ENCODE measurements at regions not wholly inside any gene's neighbourhood (a gene's known extent, or its start where the extent isn't known, plus 50 kb on each side); places are given as distances from the start of the nearest gene placed in this dataset.

DNA sequence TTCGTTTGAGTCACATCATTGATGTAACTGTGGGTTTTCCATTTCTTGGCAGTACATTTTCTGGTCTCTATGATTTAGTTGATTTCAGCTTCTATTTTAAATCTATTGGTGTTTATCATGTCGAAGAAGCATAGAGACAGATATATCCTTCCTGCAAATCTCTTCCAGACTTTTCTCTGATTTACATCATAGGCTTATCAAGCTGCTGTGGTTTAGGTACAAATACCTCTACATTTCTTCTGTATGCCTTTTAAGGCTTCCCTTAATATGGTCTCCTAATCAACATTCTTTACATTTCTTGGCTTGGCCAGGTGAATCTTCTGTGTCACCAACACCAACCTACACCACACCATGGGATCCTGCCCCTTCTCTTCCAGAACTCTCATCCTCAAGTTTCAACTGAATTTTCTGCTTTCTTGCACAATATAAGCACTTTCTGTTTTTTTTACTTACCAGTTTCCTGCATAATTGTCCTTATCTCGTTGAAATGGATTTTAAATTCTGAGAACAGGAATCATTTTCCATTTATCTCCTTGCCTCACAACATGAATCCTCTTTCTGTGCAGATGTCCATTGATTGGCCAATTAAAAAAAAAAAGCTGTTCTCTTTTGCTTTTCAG is 626.9 kb downstream of the ANKRD50 start:
- H3K4me3 ChIP-seq (ENCODE audit: low read depth, low read length): no peak overlapping the region
- TF ChIP-seq CTCF (conservative IDR thresholded peaks at IDR 0.05; ENCODE audit: low read depth, low read length): no peak
- no peak for DNase-seq (ENCODE audit: low read depth)

GRCh38 chr4:124090021-124090420 is 622.5 kb downstream of the ANKRD50 start:
- H3K4me3 ChIP-seq (ENCODE audit: low read depth, low read length): no peak overlapping the region
- DNase-seq (ENCODE audit: low read depth): no peak
- TF ChIP-seq CTCF (conservative IDR thresholded peaks at IDR 0.05; ENCODE audit: low read depth, low read length): no peak

DNA sequence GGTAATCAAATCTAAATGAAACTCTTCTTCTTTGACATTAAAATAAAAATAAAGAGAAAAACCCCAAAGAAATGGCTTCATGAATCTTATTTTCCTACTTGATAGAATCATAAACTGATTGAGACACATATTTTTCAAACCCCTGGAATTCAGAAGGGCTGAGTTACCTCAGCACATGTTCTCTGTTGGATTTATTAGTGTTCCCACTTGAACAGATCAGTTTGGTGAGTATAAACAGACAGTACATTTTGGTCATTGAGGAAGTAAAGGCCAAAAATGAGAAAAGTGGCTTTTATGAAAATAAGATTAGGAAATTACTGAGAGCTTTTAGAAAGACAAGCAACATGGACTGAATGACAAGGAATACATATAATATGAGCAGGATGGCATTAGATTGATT is 620.4 kb downstream of the ANKRD50 start:
- no peak for DNase-seq (ENCODE audit: low read depth)
- no peak for TF ChIP-seq CTCF (conservative IDR thresholded peaks at IDR 0.05; ENCODE audit: low read depth, low read length)
- H3K4me3 ChIP-seq (ENCODE audit: low read depth, low read length): no peak overlapping the region

- no peak for TF ChIP-seq CTCF (conservative IDR thresholded peaks at IDR 0.05; ENCODE audit: low read depth, low read length)
- no peak for DNase-seq (ENCODE audit: low read depth)
- H3K4me3 ChIP-seq (ENCODE audit: low read depth, low read length): no peak overlapping the region
These were observed 620.0 kb downstream of the ANKRD50 start for GRCh38 chr4:124092541-124092984.

DNA sequence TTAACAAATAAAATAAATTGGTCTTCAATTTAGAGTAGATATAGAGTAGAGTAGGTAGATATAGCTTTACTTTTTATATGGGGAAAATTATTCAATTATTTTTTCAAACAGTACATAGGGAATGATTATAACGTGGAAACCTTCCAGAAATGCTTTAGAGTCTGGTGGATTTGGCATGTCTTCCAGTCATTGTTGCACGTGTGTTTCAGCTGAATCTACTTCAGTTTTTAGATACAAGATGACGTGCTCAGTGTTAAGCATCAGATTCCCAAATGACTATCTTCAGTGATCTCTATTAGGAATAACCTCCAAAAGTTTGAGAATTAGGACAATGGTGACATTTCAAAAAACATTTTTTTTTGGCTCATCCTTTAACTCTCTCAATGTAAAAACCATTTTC is 616.9 kb downstream of the ANKRD50 start:
- no peak for DNase-seq (ENCODE audit: low read depth)
- no peak for TF ChIP-seq CTCF (conservative IDR thresholded peaks at IDR 0.05; ENCODE audit: low read depth, low read length)
- H3K4me3 ChIP-seq (ENCODE audit: low read depth, low read length): no peak overlapping the region

GRCh38 chr4:124096290-124096689 is 616.2 kb downstream of the ANKRD50 start:
- TF ChIP-seq CTCF (conservative IDR thresholded peaks at IDR 0.05; ENCODE audit: low read depth, low read length): no peak
- no peak for DNase-seq (ENCODE audit: low read depth)

GRCh38 chr4:124097447-124097846 is 615.1 kb downstream of the ANKRD50 start:
- TF ChIP-seq CTCF (conservative IDR thresholded peaks at IDR 0.05; ENCODE audit: low read depth, low read length): no peak
- no peak overlapping the region for H3K4me3 ChIP-seq (ENCODE audit: low read depth, low read length)
- DNase-seq (ENCODE audit: low read depth): no peak

More at GRCh38 chr4:124096290-124096689, 616.2 kb downstream of the ANKRD50 start:
- H3K4me3 ChIP-seq (ENCODE audit: low read depth, low read length): no peak overlapping the region

Measured in epithelial cell of proximal tubule (primary cell).